Caco-2 (cell line): ENCODE measurements at regions not wholly inside any gene's neighbourhood (a gene's known extent, or its start where the extent isn't known, plus 50 kb on each side); places are given as distances from the start of the nearest gene placed in this dataset.
"Not testable (repeated sequence)": the region's sequence is repeated elsewhere in the genome, so short reads cannot be mapped to it uniquely, and the experiment has no call there.

ENCODE experiments used
- BruUV-seq: library from RNA; stranded (reverse); fragments of 400-500 nt; replicated peaks from 2 replicates; lab custom pipeline; 2021; lab: Mats Ljungman, UMichigan
- CTCF ChIA-PET: fragments of 300-600 bp; sonication (Branson Sonifier 250); formaldehyde crosslinking; loops from one replicate; lab custom pipeline; 2022; ENCODE audit warnings: antibody characterized with exemption; lab: Charles Lee
- POLR2A ChIA-PET: fragments of 300-600 bp; sonication (Branson Sonifier 250); formaldehyde crosslinking; loops from one replicate; lab custom pipeline; 2022; ENCODE audit warnings: antibody characterized with exemption; lab: Charles Lee
- DNase-seq, 2 experiments: peaks; one replicate each; pipeline versions ENCODE4 v3.0.0 to v3.0.0-alpha.2; 2020 to 2022
- H3K27me3 ChIP-seq: replicated peaks from 2 replicates; pipeline ENCODE4 v1.6.0; 2011; ENCODE audit warnings: low read length; ENCODE audit not compliant: control insufficient read depth, insufficient read depth
- H3K36me3 ChIP-seq: 2 replicates; pipeline ENCODE4 v1.5.1; 2011; ENCODE audit warnings: low read length; ENCODE audit not compliant: control insufficient read depth, insufficient read depth
- H3K4me1 ChIP-seq: fragments of 250-450 bp; sonication (Bioruptor Pico); 2 replicates; pipeline ENCODE4 v1.5.1; 2020; ENCODE audit warnings: mild to moderate bottlenecking
- H3K4me3 ChIP-seq: 2 replicates; pipeline ENCODE4 v1.5.1; 2011; ENCODE audit warnings: low read depth, mild to moderate bottlenecking, control low read depth, low read length
- H3K9me3 ChIP-seq: fragments of 250-450 bp; sonication (Bioruptor Pico); 2 replicates; pipeline ENCODE4 v1.5.1; 2020; ENCODE audit warnings: mild to moderate bottlenecking, moderate library complexity
- H3K27ac Mint-ChIP-seq: one replicate; pipeline ENCODE4 v1.8.0; 2022; ENCODE audit warnings: mixed read lengths; ENCODE audit not compliant: unreplicated experiment
- H3K27me3 Mint-ChIP-seq: one replicate; pipeline ENCODE4 v1.8.0; 2022; ENCODE audit warnings: mixed read lengths; ENCODE audit not compliant: insufficient read depth, unreplicated experiment
- H3K36me3 Mint-ChIP-seq: one replicate; pipeline ENCODE4 v1.8.0; 2022; ENCODE audit warnings: mild to moderate bottlenecking, mixed read lengths; ENCODE audit not compliant: insufficient read depth, unreplicated experiment
- H3K4me1 Mint-ChIP-seq: one replicate; pipeline ENCODE4 v1.8.0; 2022; ENCODE audit warnings: low read depth, mixed read lengths; ENCODE audit not compliant: unreplicated experiment
- H3K4me3 Mint-ChIP-seq: one replicate; pipeline ENCODE4 v1.8.0; 2022; ENCODE audit warnings: mild to moderate bottlenecking, moderate library complexity, mixed read lengths; ENCODE audit not compliant: unreplicated experiment
- H3K9me3 Mint-ChIP-seq: one replicate; pipeline ENCODE4 v1.8.0; 2022; ENCODE audit warnings: mixed read lengths; ENCODE audit not compliant: unreplicated experiment
- CTCF ChIP-seq, 2 experiments: fragments of 200-600 bp in 1 of 2; IDR thresholded peaks; 1 replicate in 1 of 2; 2 replicates in 1 of 2; pipeline versions ENCODE4 v1.5.1 to v1.8.0; 2011 to 2022; ENCODE audit warnings: antibody characterized with exemption in 1 of 2, control low read depth in 1 of 2, inconsistent platforms in 1 of 2, low read depth in 1 of 2, low read length in 1 of 2, mild to moderate bottlenecking in 1 of 2, moderate library complexity in 1 of 2; ENCODE audit not compliant: insufficient read depth in 1 of 2, severe bottlenecking in 1 of 2, unreplicated experiment in 1 of 2
- intact Hi-C: fragments of 100-400 bp; cut with micrococcal nuclease; formaldehyde crosslinking; loops from one replicate; pipeline ENCODE4 v1.10.0; 2022; ENCODE audit not compliant: unreplicated experiment

- no peak overlapping the region for H3K4me3 Mint-ChIP-seq
- H3K27me3 Mint-ChIP-seq = peaks cover 20% of the 10 kb centered on the region
- H3K36me3 ChIP-seq = no peaks in the 10 kb centered on the region
- no peak for DNase-seq
- TF ChIP-seq CTCF (IDR thresholded peaks at IDR 0.05; ENCODE audit: insufficient read depth in 1 of 2, low read depth in 1 of 2, low read length in 1 of 2, severe bottlenecking in 1 of 2, unreplicated experiment in 1 of 2) = no peak
- CTCF ChIA-PET = no interaction called here
- BruUV-seq = no TSS peak
- no peak overlapping the region for H3K4me3 ChIP-seq
- no peaks in the 10 kb centered on the region for H3K4me1 Mint-ChIP-seq
- no peaks in the 10 kb centered on the region for H3K36me3 Mint-ChIP-seq
- H3K9me3 ChIP-seq = no peaks in the 10 kb centered on the region
- intact Hi-C loops = no loop called here
- POLR2A ChIA-PET = no interaction called here
- H3K27me3 ChIP-seq = no peaks in the 10 kb centered on the region
- H3K27ac Mint-ChIP-seq = no peak overlapping the region
- H3K4me1 ChIP-seq = no peaks in the 10 kb centered on the region
- H3K9me3 Mint-ChIP-seq = no peaks in the 10 kb centered on the region
Observed at GRCh38 chr6:19721766-19722377, 115.3 kb upstream of the ID4 start.

- H3K4me3 Mint-ChIP-seq = no peak overlapping the region
Observed at GRCh38 chr6:19722999-19723398, 114.2 kb upstream of the ID4 start.

GRCh38 chr6:19723545-19723944 is 113.6 kb upstream of the ID4 start:
- H3K9me3 Mint-ChIP-seq = no peaks in the 10 kb centered on the region

More at GRCh38 chr6:19722999-19723398, 114.2 kb upstream of the ID4 start:
- Mint-ChIP-seq H3K36me3 (no peaks in the 10 kb centered on the region), H3K27ac (no peak overlapping the region), H3K27me3 (peaks cover 20% of the 10 kb centered on the region), H3K4me1 (no peaks in the 10 kb centered on the region), H3K9me3 (no peaks in the 10 kb centered on the region)
- no peaks in the 10 kb centered on the region for H3K4me1 ChIP-seq
- intact Hi-C loops = no loop called here
- H3K4me3 ChIP-seq = no peak overlapping the region
- ChIA-PET CTCF (no interaction called here), POLR2A (no interaction called here)
- no peaks in the 10 kb centered on the region for H3K27me3 ChIP-seq
- no TSS peak for BruUV-seq
- H3K36me3 ChIP-seq = no peaks in the 10 kb centered on the region
- DNase-seq = no peak
- H3K9me3 ChIP-seq = no peaks in the 10 kb centered on the region
- TF ChIP-seq CTCF (IDR thresholded peaks at IDR 0.05; ENCODE audit: insufficient read depth in 1 of 2, low read depth in 1 of 2, low read length in 1 of 2, severe bottlenecking in 1 of 2, unreplicated experiment in 1 of 2) = no peak

GRCh38 chr6:19725436-19725835 is 111.7 kb upstream of the ID4 start:
- H3K9me3 ChIP-seq, POLR2A ChIA-PET, H3K36me3 Mint-ChIP-seq, H3K4me3 ChIP-seq, H3K27ac Mint-ChIP-seq, BruUV-seq, CTCF ChIA-PET, H3K9me3 Mint-ChIP-seq, H3K4me1 ChIP-seq, H3K4me1 Mint-ChIP-seq, H3K27me3 ChIP-seq, intact Hi-C loops, DNase-seq, H3K36me3 ChIP-seq, H3K4me3 Mint-ChIP-seq: not testable (repeated sequence)
- H3K27me3 Mint-ChIP-seq = peaks cover 18% of the 10 kb centered on the region

More at GRCh38 chr6:19723545-19723944, 113.6 kb upstream of the ID4 start:
- Mint-ChIP-seq H3K27me3 (peaks cover 23% of the 10 kb centered on the region), H3K4me1 (no peaks in the 10 kb centered on the region), H3K36me3 (no peaks in the 10 kb centered on the region), H3K4me3 (no peak overlapping the region), H3K27ac (no peak overlapping the region)
- ChIA-PET POLR2A (no interaction called here), CTCF (no interaction called here)
- intact Hi-C loops = no loop called here
- H3K4me3 ChIP-seq = no peak overlapping the region
- no peaks in the 10 kb centered on the region for H3K36me3 ChIP-seq
- no peaks in the 10 kb centered on the region for H3K4me1 ChIP-seq
- BruUV-seq = no TSS peak
- no peak for DNase-seq
- no peaks in the 10 kb centered on the region for H3K27me3 ChIP-seq
- TF ChIP-seq CTCF (IDR thresholded peaks at IDR 0.05; ENCODE audit: insufficient read depth in 1 of 2, low read depth in 1 of 2, low read length in 1 of 2, severe bottlenecking in 1 of 2, unreplicated experiment in 1 of 2) = no peak
- H3K9me3 ChIP-seq = no peaks in the 10 kb centered on the region
